ENCODE measurements at regions not wholly inside any gene's neighbourhood (a gene's known extent, or its start where the extent isn't known, plus 50 kb on each side); places are given as distances from the start of the nearest gene placed in this dataset.
"Not testable (repeated sequence)": the region's sequence is repeated elsewhere in the genome, so short reads cannot be mapped to it uniquely, and the experiment has no call there.

DNA sequence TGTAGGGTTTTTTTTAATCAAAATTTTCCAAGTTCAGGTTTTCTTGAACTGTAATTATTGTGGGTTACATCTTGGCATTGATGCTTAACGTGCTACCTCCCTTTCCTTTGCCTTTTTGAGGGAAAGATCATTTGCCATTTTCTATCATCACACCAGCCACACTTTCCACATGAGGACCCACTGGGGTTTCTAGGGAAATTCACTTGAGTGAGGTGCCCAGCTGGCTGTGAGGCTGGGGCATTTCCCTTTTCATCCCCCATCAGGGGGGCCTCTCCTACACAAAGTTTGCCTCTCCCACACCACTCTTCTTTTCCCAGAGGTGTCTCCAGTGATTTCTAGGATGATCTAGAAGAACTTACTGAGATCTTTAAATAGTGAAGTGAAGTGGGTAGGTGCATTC, 335.7 kb downstream of the BMP4 start:
- in situ Hi-C loops (cut with MboI; ENCODE audit: low sequenced_read_pairs) = no loop called here

DNA sequence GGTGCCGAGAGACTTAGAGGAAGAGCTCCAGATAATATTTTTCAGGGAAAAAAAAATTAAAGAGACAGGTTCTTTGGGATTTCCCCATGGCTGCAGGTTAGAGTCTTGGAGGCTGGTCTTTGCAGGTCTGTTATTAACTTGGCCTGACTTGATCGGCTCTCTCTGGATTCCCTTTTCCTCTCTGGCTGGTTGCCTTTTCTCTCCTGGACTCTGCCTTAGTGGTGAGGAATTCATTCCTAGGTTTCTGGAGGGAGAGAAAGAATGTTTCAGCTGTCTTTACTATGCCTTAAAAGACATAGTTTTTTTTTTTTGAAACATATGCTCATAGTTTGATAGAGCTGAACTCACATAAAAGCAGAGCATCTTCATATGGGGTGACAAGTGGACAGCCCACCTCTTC, 336.3 kb downstream of the BMP4 start:
- in situ Hi-C loops (cut with MboI; ENCODE audit: low sequenced_read_pairs) = no loop called here

DNA sequence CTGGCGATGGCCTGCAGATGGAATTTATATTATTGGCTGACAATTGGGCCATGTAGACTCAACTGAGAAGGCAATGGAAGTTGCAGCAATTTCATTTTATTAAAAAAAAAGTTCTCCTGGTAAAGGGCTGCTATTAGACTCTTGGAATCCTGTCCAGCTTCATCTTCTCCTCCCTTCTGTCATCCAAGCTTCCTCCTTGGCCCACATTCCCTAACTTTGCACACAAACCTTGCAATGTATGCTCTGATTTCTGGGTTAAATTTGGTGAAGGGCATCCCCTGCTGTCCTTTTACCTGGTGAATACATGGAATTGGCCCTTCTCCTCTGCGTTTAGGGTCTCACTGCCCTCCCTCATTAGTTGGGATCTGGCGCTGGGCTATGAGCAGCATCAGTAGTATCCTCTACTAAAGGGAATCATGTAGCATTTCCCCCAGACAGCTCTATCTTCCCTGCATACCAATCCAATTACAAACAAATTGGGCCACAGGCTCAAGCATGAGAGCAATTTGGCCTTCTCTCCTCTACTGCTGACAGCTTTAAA, 336.9 kb downstream of the BMP4 start:
- in situ Hi-C loops (cut with MboI; ENCODE audit: low sequenced_read_pairs) = no loop called here

DNA sequence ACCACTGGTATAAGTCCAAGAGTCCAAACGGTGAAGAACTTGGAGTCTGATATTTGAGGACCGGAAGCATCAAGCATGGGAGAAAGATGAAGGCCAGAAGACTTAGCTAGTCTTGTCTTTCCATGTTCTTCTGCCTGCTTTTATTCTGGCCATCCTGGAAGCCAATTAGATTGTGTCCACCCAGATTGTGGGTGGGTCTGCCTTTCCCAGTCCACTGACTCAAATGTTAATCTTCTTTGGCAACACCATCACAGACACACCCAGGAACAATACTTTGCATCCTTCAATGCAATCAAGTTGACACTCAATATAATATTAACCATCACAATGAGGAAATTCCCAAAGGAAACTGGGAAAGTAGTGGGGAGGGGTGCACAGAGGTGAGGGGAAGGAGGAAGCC, 340.1 kb downstream of the BMP4 start:
- in situ Hi-C loops (cut with MboI; ENCODE audit: low sequenced_read_pairs) = not testable (repeated sequence)

DNA sequence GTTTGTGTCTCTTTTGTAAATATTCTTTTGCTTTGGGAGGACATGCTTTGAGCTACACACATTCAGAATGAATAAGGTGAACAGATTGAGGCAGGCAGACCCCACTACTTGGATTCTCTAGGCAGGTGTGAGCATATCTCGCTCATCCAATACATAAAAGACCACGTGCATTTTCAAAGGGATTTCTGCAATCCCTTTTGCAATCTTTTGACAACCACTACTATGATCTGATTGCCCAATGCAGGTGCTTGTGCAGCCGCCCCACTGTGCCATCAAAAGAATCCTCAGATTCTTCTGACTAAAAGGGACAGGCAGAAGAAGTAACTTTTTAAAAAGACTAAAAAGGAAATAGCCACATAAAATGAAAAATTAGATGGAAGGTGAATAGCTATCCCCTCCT, 341.4 kb downstream of the BMP4 start:
- in situ Hi-C loops (cut with MboI; ENCODE audit: low sequenced_read_pairs) = no loop called here

DNA sequence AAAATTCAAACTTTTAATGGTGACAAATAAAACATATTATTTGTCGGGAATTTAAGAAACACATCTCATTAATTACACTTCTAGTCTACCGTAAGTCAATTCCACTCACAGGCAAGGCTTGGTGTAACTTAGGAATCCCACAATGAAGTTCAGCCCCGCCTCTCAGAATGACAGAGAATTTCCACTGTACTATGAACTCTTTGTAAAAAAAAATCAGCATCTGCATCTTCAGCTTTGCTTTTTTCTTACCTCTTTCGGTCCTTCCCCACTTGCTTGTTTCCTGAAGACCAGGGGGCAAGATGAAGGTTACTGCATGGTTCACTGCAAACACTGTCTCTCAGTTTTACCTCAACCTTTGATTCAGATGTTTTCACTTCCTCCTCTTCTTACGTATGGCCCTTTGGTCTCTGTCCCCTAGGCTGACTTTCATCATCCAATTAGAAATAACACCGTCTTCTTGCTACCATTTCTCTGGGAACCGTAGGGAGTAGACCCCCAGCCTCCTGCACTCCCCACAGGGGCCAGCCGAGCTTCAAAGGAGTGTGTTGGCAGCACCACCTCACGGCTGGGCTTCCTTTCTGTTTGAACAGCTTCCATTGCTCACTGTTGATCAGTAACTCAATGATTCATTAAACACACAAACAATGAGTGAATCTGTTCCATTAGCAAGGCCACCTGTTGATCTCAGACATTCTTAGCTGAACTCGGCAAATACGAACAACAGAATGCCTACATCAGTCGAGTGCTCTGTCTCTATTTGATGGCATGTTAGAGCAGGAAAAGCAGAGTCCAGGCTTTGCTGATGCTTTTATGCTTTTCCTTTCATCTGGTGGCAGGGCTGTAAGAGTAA, 343.0 kb downstream of the BMP4 start:
- in situ Hi-C loops (cut with MboI; ENCODE audit: low sequenced_read_pairs) = no loop called here

DNA sequence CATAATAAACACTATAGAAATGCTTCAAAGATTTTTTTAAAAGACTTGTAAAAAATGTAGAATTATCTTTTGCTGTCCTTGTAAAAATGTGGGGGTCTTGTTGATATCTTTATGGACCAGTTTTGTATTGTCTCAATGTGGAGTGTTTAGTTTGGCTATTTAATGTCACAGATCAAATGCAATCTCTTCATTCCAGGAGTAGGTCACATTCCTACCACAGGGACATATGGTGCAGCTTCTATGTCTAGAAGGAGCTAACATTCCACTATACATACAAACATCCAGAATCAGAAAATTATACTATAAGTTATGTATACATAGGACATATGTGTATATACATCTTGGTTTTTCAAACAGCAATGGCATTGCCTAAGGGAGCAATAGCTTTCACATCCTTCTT, 345.7 kb downstream of the BMP4 start:
- in situ Hi-C loops (cut with MboI; ENCODE audit: low sequenced_read_pairs) = no loop called here

DNA sequence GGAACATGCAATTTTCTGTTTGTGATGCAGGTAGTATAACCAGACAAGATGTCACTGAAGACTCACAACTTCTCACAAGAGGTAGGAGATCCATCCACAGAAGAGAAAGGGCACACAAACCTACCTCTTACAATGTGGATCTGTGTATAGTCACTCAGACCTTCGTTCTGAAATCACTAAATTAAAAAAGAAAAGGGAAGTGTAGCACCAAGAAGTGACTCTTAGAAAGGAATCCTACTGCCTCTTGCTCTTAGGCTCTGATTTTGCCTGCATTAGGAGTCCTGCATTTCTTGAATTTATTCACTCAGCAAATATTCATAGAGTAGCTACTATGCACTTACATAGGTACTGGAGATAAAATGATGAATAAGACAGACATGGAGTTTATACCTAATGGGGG, 347.6 kb downstream of the BMP4 start:
- in situ Hi-C loops (cut with MboI; ENCODE audit: low sequenced_read_pairs) = no loop called here

DNA sequence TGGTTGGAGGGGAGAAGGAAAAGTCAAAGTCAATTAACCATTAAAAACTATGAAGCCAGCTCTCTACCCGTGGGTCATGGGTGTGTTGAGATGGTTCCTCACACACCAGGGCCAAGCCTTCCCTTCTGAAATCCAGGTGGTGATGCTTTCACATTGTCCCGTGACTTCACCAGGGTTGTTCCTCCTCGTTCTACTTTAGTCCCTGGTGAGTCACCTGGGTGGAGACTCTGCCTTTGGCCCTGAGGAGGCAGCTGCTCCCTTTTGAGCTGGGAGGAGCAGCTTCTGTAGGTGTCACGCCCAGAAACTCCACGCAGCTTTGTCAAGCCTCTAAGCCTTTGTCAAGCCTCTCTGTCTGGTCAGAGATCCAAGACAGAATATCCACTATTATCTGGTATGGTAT, 348.3 kb downstream of the BMP4 start:
- in situ Hi-C loops (cut with MboI; ENCODE audit: low sequenced_read_pairs) = no loop called here

DNA sequence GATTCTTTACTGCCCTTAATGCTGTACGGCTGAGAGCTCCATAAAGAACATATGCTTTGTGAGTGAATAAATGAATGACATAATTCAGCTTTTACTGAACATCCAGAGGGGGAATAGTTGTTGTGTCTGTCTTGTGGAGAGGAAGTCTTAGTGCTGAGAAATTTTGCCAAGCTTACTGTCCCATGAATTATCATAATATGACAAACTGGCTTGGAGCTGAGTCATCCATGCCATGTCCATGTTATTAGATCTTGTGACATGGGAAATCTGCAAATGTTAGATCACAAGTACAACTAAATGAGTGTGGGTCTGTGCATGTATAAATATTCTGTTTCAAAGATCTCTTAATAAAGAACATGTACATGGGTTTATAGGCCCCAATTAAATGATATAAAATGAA, 350.4 kb downstream of the BMP4 start:
- in situ Hi-C loops (cut with MboI; ENCODE audit: low sequenced_read_pairs) = no loop called here

DNA sequence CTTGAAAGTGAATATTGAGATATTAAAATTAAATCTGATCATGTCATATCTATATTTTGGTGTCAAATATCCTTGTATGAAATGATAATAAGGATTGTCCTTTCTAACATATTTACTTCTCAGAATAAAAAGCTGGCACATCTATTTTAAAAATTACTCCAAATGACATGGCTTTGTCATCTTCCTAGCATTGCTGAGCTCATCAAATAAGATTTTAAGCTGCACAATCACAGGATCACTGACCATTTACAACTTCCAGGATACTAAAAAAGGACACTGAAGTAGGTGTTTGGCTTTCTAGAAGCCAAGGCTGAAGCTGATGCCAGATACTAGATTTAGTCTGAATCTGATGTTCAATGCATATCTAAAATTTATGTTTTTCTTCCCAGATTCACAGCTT, 351.1 kb downstream of the BMP4 start:
- in situ Hi-C loops (cut with MboI; ENCODE audit: low sequenced_read_pairs) = no loop called here

DNA sequence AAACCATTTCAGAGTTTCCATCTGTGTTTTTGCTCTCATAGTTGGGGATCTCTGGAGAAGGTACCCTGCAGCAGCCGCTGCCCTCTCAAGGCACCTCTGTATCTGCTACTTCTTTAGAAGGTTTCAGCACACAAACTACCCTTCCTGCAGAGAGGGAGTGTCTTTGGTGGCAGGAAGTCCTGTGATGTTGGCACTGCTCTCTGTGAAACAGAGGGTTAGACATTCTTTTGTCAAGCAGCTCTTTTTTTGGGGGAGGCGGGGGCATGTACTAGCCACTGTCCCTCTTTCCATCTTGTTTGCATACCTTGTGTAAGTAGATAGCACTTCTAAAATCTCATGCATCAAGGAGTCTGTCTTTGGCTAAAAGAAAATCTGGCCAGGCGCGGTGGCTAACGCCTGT, 352.6 kb downstream of the BMP4 start:
- in situ Hi-C loops (cut with MboI; ENCODE audit: low sequenced_read_pairs) = no loop called here

DNA sequence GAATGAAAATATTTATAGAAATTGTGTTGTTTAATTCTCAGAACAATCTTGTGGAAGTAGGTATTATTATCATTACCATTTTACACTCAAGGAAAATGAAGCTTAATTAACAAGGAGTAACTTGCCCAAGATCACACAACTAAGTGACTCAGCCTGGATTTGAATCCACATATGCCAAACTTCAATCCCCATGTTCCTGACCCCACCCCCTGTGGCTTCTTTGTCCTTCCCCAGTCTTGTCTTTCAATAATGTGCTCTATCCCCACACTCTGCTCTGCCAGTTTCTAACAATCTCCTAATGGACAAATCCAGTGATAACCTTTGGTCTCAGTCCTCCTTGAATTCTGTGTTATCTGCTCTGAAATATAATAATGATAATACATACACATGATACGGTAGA, 355.2 kb downstream of the BMP4 start:
- in situ Hi-C loops (cut with MboI; ENCODE audit: low sequenced_read_pairs) = no loop called here

DNA sequence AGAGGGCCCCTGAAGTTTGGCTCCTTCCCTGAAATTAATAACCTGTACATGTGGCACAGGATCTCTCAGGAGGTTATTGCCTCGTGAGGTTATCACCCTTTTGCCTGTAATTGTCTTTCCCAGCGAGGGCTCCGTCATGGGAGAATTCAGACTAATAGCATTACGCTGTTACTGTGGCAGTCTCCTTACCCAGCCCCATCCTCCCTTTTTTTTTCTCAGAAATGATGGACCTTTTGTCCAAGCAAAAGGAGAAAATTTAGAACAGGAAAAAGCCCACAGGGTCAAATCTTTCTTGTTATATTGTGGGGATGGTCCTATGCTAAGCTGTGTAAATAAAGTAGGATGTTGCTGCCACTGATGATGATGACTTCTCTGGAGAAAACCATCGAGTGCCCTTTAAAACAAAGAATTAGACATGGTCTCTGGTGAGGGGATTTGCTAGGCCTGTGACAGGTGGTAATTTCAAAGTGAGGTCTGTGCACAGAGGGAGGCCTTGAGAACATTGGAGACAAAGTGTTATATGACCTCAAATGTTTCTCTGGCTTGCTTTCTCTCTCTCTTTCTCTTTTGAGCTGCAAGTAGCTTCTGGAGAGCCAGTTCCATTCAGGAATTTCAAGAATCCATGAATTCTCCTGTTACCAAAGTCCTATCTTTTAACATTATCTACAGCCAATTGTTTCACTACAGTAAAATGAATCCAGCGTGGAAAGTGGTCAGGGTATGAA, 357.2 kb downstream of the BMP4 start:
- in situ Hi-C loops (cut with MboI; ENCODE audit: low sequenced_read_pairs) = no loop called here

DNA sequence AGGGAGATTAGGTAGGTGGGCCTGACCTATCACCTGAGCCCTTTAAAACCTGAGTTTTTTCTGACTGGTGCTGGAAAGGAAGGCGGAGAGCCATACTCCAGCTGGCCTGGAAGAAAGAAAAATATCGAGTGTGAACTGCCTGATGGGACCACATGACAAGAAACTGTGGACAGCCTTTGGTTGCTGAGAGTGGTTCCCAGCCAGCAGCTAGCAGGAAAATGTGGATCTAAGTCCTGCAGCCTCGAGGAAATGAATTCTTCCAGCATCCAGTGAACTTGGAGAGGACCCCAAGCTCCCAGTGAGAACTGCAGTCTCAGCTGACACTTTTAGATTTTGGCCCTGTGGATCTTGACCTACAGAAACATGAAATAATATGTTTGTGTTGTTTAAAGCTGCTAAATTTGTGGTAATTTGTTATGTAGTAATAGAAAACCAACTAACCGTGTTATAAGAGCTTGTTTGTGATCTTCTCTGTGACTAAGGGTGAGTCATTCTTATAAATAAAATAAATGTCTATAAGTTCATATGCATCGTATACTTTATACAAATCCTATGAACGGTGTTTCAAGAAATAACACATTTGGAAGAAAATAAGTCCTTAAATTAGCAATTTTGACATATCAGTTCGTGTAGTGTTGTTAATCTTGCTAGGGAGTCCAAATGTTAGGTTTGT, 359.6 kb downstream of the BMP4 start:
- in situ Hi-C loops (cut with MboI; ENCODE audit: low sequenced_read_pairs) = no loop called here

DNA sequence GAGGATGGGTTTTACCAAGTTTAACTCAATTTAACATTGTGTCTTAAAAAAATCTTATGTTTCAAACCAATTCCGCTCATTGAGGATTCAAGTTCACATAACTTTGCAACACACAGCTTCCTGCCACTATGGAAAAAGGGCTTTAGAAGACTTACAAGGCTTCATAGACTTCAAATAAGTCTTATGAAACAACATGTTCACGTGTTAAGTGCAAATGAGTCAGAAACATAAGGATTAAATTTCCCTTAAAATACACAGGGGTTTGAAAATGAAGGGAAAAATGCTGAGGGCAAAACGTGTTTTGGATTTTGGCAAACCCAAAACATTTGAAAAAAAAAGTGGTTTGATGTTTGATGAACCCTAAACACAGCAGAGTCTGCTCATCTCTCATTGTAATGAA, 364.8 kb downstream of the BMP4 start:
- in situ Hi-C loops (cut with MboI; ENCODE audit: low sequenced_read_pairs) = no loop called here

DNA sequence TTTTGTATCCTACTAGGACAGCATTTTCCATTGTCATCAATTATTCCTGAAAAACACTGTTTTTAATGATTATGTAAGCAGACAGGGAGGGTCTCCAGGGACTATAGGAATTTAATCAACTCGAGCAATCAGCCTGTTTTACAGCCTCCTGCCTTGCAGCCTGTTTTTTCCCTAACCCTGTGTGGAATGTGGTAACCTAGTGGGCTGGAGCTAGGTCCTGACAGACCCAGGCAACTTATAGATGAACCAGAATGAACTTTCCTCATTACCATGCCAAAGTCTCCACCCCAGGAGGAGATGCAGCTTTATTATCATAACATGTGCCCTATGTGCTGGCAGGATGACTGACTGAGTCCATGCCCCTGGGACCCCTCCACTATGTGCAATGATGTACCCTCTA, 375.1 kb downstream of the BMP4 start:
- in situ Hi-C loops (cut with MboI; ENCODE audit: low sequenced_read_pairs) = no loop called here

DNA sequence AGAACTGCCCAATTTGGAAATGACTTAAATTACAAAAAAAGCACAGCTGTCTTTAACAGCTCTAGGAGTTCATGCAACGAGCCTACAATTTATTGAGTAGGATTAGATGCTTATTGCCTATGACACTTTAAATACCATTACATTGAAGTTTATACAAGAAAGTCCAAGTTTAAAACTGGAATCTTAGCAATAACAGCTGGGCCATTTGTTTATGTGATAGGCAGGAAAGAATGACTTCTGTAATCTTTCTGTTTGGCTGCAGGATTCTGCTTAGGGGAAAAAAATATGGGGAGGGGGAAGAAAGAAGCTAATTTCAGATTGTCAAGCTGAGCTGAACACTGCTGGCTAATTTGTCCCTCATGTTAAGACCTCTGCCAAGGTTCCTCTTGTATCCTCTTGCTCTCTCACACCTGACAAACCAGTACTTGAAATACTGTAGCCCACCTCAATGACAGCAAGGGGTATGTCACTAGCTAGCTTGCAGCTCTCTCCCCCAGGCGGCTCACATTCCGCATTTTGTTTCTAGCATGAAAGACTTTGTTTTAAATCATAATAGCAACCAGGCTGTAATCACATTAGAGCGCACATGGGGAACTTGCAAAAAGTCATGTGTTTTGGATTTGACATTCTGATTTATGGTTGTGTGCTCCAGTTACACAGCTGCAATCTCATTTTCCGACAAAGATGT, 384.8 kb downstream of the BMP4 start:
- in situ Hi-C loops (cut with MboI; ENCODE audit: low sequenced_read_pairs) = no loop called here

DNA sequence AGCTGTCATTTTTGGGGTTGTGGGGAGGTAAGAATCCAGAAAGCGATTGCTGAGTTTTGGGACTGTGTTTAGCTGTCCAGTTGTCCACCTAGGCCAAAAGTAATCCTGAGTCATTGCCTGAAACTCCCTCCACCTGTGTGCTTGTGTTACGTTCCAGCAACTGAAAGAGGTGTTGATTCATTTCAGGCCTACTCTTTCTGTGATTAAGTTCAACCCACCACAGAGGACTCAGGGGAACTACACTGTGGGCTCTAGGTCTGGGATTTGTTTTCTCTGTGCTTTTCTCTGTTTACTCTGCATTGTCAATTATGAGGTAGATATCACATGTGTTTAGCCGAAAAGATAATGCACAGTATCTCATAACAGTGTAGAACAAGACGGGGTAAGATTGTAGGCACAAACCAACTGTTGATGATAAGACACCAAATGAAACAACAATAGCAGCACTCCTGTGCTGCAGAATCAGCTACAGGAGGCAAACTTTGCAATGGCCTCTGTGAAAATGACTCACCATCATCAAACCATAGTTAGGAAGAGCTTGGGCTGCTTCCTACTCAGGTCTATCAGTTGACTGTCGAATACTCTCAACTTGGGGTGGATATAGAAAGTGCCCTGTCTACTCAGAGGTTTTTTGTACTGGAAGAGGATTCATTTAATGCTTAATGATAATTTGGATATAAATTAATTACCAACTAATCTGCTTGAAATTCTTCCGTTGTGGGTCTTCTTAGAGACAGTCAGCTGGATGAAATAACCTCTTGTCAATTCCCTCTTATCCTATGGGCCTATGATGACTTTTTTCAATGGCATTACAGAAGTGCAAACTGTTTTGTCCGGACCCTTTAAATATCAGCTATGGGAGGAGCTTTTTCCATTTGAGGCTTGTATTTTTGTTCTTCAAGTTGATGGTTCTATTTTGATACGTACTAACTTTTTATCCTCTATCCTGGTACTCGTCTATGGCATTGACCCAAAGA, 385.9 kb downstream of the BMP4 start:
- in situ Hi-C loops (cut with MboI; ENCODE audit: low sequenced_read_pairs) = no loop called here

DNA sequence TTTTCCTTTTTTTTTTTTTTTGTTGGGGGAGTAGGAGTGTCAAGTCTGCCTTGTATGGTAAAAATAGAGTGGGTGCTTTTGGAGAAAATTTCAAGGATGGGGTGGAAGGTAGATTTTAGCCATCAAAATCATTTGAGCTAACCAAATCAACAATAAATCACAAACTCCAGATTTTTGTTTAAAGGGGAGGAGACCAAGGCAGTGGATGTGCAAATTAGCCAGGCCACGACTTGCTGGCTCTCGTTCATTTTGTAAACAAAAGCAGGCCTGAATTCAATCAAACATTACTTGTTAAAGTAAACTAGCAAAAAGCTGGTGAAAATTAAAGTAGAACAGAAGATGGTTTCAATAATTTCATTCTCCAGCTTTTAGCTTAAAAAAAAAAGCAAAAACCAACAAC, 387.2 kb downstream of the BMP4 start:
- in situ Hi-C loops (cut with MboI; ENCODE audit: low sequenced_read_pairs) = no loop called here

Measured in HL-60/S4 treated with phorbol 12-myristate 13-acetate at 8.2 ng/mL for 4 days and 3 days (cell line).